IMR-90 (cell line): ENCODE measurements at regions not wholly inside any gene's neighbourhood (a gene's known extent, or its start where the extent isn't known, plus 50 kb on each side); places are given as distances from the start of the nearest gene placed in this dataset.

Experiments used
- MXI1 ChIP-seq: IDR thresholded peaks from 2 replicates; pipeline ENCODE4 v1.6.1; 2012; ENCODE audit warnings: low read depth, mild to moderate bottlenecking, low read length, moderate library complexity, borderline replicate concordance
- RAD21 ChIP-seq: IDR thresholded peaks from 2 replicates; pipeline ENCODE4 v1.6.1; 2012; ENCODE audit warnings: low read length, improper control_type of control experiment
- RFX5 ChIP-seq: IDR thresholded peaks from 2 replicates; pipeline ENCODE4 v1.8.0; 2012; ENCODE audit warnings: low read depth, mild to moderate bottlenecking, low read length, moderate library complexity
- SMC3 ChIP-seq: fragments of 150-350 bp; IDR thresholded peaks from 2 replicates; pipeline ENCODE4 v1.6.1; 2016; ENCODE audit warnings: low read depth, mild to moderate bottlenecking, antibody characterized with exemption, low read length, moderate library complexity
- TF ChIP-seq, protein P1 (sequence below): conservative IDR thresholded peaks from 2 replicates; pipeline ENCODE4 v1.5.1; 2012; ENCODE audit warnings: mild to moderate bottlenecking, low read depth, low read length, improper control_type of control experiment
- TF ChIP-seq, protein P2 (sequence below): fragments of 150-350 bp; IDR thresholded peaks from 2 replicates; pipeline ENCODE4 v1.6.1; 2016; ENCODE audit warnings: low read depth, mild to moderate bottlenecking, low read length, moderate library complexity, borderline replicate concordance

DNA sequence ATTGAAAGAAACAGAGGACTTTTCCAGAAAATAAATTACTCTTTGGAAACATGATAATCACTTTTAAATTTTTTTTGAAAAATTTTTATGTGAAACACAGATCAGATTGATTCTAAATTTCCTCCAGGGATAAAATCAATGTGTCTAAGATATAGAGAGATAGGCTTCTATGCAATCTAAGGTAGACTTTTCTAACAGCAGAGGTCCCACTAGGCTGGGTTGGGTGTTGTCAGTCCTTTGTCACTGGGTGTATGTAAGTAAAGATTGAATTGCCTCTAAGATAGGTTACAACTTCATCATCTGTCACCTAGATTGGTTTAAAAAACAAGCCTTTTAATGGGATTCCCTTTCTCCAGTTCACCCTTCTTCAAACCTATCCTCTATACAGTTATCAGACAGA, 449.9 kb downstream of the DHX35 start:
- TF ChIP-seq RAD21 (no peak), MXI1 (no peak), SMC3 (no peak), RFX5 (no peak)
- TF ChIP-seq, protein P1, sequence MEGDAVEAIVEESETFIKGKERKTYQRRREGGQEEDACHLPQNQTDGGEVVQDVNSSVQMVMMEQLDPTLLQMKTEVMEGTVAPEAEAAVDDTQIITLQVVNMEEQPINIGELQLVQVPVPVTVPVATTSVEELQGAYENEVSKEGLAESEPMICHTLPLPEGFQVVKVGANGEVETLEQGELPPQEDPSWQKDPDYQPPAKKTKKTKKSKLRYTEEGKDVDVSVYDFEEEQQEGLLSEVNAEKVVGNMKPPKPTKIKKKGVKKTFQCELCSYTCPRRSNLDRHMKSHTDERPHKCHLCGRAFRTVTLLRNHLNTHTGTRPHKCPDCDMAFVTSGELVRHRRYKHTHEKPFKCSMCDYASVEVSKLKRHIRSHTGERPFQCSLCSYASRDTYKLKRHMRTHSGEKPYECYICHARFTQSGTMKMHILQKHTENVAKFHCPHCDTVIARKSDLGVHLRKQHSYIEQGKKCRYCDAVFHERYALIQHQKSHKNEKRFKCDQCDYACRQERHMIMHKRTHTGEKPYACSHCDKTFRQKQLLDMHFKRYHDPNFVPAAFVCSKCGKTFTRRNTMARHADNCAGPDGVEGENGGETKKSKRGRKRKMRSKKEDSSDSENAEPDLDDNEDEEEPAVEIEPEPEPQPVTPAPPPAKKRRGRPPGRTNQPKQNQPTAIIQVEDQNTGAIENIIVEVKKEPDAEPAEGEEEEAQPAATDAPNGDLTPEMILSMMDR = no peak
- TF ChIP-seq, protein P2, sequence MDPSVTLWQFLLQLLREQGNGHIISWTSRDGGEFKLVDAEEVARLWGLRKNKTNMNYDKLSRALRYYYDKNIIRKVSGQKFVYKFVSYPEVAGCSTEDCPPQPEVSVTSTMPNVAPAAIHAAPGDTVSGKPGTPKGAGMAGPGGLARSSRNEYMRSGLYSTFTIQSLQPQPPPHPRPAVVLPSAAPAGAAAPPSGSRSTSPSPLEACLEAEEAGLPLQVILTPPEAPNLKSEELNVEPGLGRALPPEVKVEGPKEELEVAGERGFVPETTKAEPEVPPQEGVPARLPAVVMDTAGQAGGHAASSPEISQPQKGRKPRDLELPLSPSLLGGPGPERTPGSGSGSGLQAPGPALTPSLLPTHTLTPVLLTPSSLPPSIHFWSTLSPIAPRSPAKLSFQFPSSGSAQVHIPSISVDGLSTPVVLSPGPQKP = no peak
